Neural crest cell (in vitro differentiated cells): ENCODE measurements at regions not wholly inside any gene's neighbourhood (a gene's known extent, or its start where the extent isn't known, plus 50 kb on each side); places are given as distances from the start of the nearest gene placed in this dataset.
"Not testable (repeated sequence)": the region's sequence is repeated elsewhere in the genome, so short reads cannot be mapped to it uniquely, and the experiment has no call there.

ENCODE experiments used
- DNase-seq: peaks from one replicate; pipeline ENCODE4 v3.0.0; 2021; ENCODE audit warnings: low read depth, mixed read lengths, low spot score
- H3K27ac Mint-ChIP-seq: one replicate; pipeline ENCODE4 v1.8.0; 2021; ENCODE audit warnings: mild to moderate bottlenecking, mixed read lengths; ENCODE audit not compliant: unreplicated experiment
- H3K27me3 Mint-ChIP-seq: 2 replicates; pipeline ENCODE4 v1.8.0; 2021; ENCODE audit warnings: low read depth, mild to moderate bottlenecking, mixed read lengths
- H3K36me3 Mint-ChIP-seq: 2 replicates; pipeline ENCODE4 v1.8.0; 2021; ENCODE audit warnings: low read depth, mild to moderate bottlenecking, mixed read lengths
- H3K4me1 Mint-ChIP-seq: 2 replicates; pipeline ENCODE4 v1.8.0; 2021; ENCODE audit warnings: mixed read lengths
- H3K4me3 Mint-ChIP-seq: one replicate; pipeline ENCODE4 v1.8.0; 2021; ENCODE audit warnings: mild to moderate bottlenecking, mixed read lengths
- H3K9me3 Mint-ChIP-seq: 2 replicates; pipeline ENCODE4 v1.8.0; 2021; ENCODE audit warnings: mixed read lengths
- CTCF ChIP-seq: fragments of 200-600 bp; sonication (generic); conservative IDR thresholded peaks from 2 replicates; pipeline ENCODE4 v1.5.0; 2021; ENCODE audit warnings: antibody characterized with exemption, mild to moderate bottlenecking

- H3K27ac Mint-ChIP-seq = no peak overlapping the region
- TF ChIP-seq CTCF = no peak
Measured at GRCh38 chr14:101313268-101313667, 248.0 kb upstream of the DIO3 start.

GRCh38 chr14:101315802-101316296 lies 245.4 kb upstream of the DIO3 start:
- no peak for TF ChIP-seq CTCF
- H3K9me3 Mint-ChIP-seq = peaks cover 10% of the 10 kb centered on the region
- H3K4me1 Mint-ChIP-seq = no peaks in the 10 kb centered on the region
- H3K27me3 Mint-ChIP-seq = no peaks in the 10 kb centered on the region
- no peak overlapping the region for H3K4me3 Mint-ChIP-seq
- H3K27ac Mint-ChIP-seq = no peak overlapping the region
- DNase-seq = no peak
- H3K36me3 Mint-ChIP-seq = peaks cover 6% of the 10 kb centered on the region

More at GRCh38 chr14:101313268-101313667, 248.0 kb upstream of the DIO3 start:
- Mint-ChIP-seq H3K9me3 (peaks cover 10% of the 10 kb centered on the region), H3K4me1 (no peaks in the 10 kb centered on the region), H3K36me3 (peaks cover 6% of the 10 kb centered on the region), H3K4me3 (no peak overlapping the region), H3K27me3 (no peaks in the 10 kb centered on the region)
- DNase-seq = no peak

- H3K4me1 Mint-ChIP-seq = peaks cover 8% of the 10 kb centered on the region
- H3K9me3 Mint-ChIP-seq = peaks cover 14% of the 10 kb centered on the region
- peaks cover 7% of the 10 kb centered on the region for H3K36me3 Mint-ChIP-seq
- H3K4me3 Mint-ChIP-seq = no peak overlapping the region
- H3K27me3 Mint-ChIP-seq = no peaks in the 10 kb centered on the region
- TF ChIP-seq CTCF = no peak
- H3K27ac Mint-ChIP-seq = no peak overlapping the region
- DNase-seq = no peak
Measured at GRCh38 chr14:101318271-101318670, 243.0 kb upstream of the DIO3 start.

GRCh38 chr14:101320396-101320795 lies 240.9 kb upstream of the DIO3 start:
- no peak for DNase-seq
- Mint-ChIP-seq H3K4me1 (peaks cover 8% of the 10 kb centered on the region), H3K27ac (no peak overlapping the region), H3K4me3 (no peak overlapping the region), H3K27me3 (no peaks in the 10 kb centered on the region), H3K9me3 (peaks cover 16% of the 10 kb centered on the region), H3K36me3 (peaks cover 14% of the 10 kb centered on the region)
- no peak for TF ChIP-seq CTCF

GRCh38 chr14:101322223-101322622 lies 239.1 kb upstream of the DIO3 start:
- Mint-ChIP-seq H3K9me3 (peaks cover 12% of the 10 kb centered on the region), H3K4me1 (peaks cover 8% of the 10 kb centered on the region), H3K27me3 (no peaks in the 10 kb centered on the region), H3K4me3 (no peak overlapping the region), H3K36me3 (peaks cover 8% of the 10 kb centered on the region), H3K27ac (no peak overlapping the region)
- TF ChIP-seq CTCF = no peak
- DNase-seq = no peak

- H3K27me3 Mint-ChIP-seq = no peaks in the 10 kb centered on the region
- peaks cover 8% of the 10 kb centered on the region for H3K36me3 Mint-ChIP-seq
- H3K4me3 Mint-ChIP-seq = no peak overlapping the region
- no peak for DNase-seq
- H3K27ac Mint-ChIP-seq = no peak overlapping the region
- H3K4me1 Mint-ChIP-seq = peaks cover 8% of the 10 kb centered on the region
- H3K9me3 Mint-ChIP-seq = peaks cover 12% of the 10 kb centered on the region
- no peak for TF ChIP-seq CTCF
Measured at GRCh38 chr14:101323111-101323510, 238.2 kb upstream of the DIO3 start.

GRCh38 chr14:101323614-101324235 lies 237.6 kb upstream of the DIO3 start:
- DNase-seq, H3K4me1 Mint-ChIP-seq, H3K27me3 Mint-ChIP-seq, H3K36me3 Mint-ChIP-seq, H3K27ac Mint-ChIP-seq, H3K4me3 Mint-ChIP-seq: not testable (repeated sequence)
- peaks cover 12% of the 10 kb centered on the region for H3K9me3 Mint-ChIP-seq
